Transverse colon (tissue), 4 donors: ENCODE measurements at regions not wholly inside any gene's neighbourhood (a gene's known extent, or its start where the extent isn't known, plus 50 kb on each side); places are given as distances from the start of the nearest gene placed in this dataset.
"Not testable (repeated sequence)": the region's sequence is repeated elsewhere in the genome, so short reads cannot be mapped to it uniquely, and the experiment has no call there.

Experiments
- DNase-seq: peaks from one replicate; pipeline ENCODE4 v3.0.0-alpha.2; 2019
- H3K27ac ChIP-seq, 4 donors: fragments of 200-600 bp; sonication (generic); 2 replicates each; pipeline ENCODE4 v1.5.1; 2016 to 2018; ENCODE audit warnings: inconsistent platforms in 4 of 4
- H3K27me3 ChIP-seq: fragments of 200-600 bp; sonication (generic); 2 replicates; pipeline ENCODE4 v1.5.1; 2017; ENCODE audit warnings: inconsistent platforms
- H3K36me3 ChIP-seq, 4 donors: fragments of 200-600 bp; sonication (generic); 2 replicates each; pipeline ENCODE4 v1.5.1; 2017 to 2019; ENCODE audit warnings: inconsistent platforms in 4 of 4
- H3K4me1 ChIP-seq, 4 donors: fragments of 200-600 bp; sonication (generic); 2 replicates each; pipeline ENCODE4 v1.5.1; 2017 to 2020; ENCODE audit warnings: inconsistent platforms in 4 of 4
- H3K4me3 ChIP-seq, 4 donors: fragments of 200-600 bp; sonication (generic); 1 replicate in 1 of 4; 2 replicates in 3 of 4; pipeline versions ENCODE4 v1.5.1 to v1.6.1; 2017 to 2019; ENCODE audit warnings: inconsistent platforms in 4 of 4
- H3K9me3 ChIP-seq, 2 donors: fragments of 200-600 bp; sonication (generic); 2 replicates each; pipeline ENCODE4 v1.5.1; 2017 to 2019; ENCODE audit warnings: inconsistent platforms in 2 of 2
- CTCF ChIP-seq, 5 experiments: fragments of 200-600 bp in 3 of 5; fragments of 450-650 bp in 2 of 5; sonication (generic) in 3 of 5; IDR thresholded peaks; 1 replicate in 2 of 5; 2 replicates in 3 of 5; pipeline ENCODE4 v1.5.1; 2016 to 2017; ENCODE audit warnings: antibody characterized with exemption in 5 of 5, inconsistent platforms in 3 of 5, mild to moderate bottlenecking in 2 of 5, moderate library complexity in 1 of 5
- EP300 ChIP-seq: sonication (generic); formaldehyde crosslinking; IDR thresholded peaks from one replicate; pipeline ENCODE4 v1.6.1; 2017; ENCODE audit warnings: antibody characterized with exemption, low read depth
- POLR2A ChIP-seq: fragments of 450-650 bp; IDR thresholded peaks from one replicate; pipeline ENCODE4 v1.6.1; 2016; ENCODE audit warnings: antibody characterized with exemption, mild to moderate bottlenecking, moderate library complexity
- POLR2AphosphoS5 ChIP-seq, 3 donors: sonication (generic); formaldehyde crosslinking; IDR thresholded peaks; one replicate each; pipeline ENCODE4 v1.6.1; 2016; ENCODE audit warnings: antibody characterized with exemption in 3 of 3
- WGBS, 2 donors: methylation state at CpG; one replicate each; pipeline ENCODE4 v1.1.5; 2018; ENCODE audit warnings: low coverage in 1 of 2; 5-methylcytosine and 5-hydroxymethylcytosine counted together
- in situ Hi-C, 4 donors: fragments of 200-750 bp; cut with MboI; loops; one replicate each; pipeline versions ENCODE4 v1.15.0 to v1.15.1; 2017; ENCODE audit warnings: low sequenced_read_pairs in 3 of 4, low pct_ligation_motif_present in 1 of 4, low pct_unique_long_range_greater_than_20kb in 1 of 4
- intact Hi-C: fragments of 100-400 bp; cut with DNase I; formaldehyde crosslinking; loops from one replicate; pipeline ENCODE4 v1.15.1; 2023; ENCODE audit warnings: low total_unique reads

- in situ Hi-C loops: no loop called here
- intact Hi-C loops: no loop called here
- Histone ChIP-seq H3K4me1 (no peaks in the 10 kb centered on the region), H3K9me3 (peaks cover 0 to 15% of the 10 kb centered on the region in 2 donors), H3K27ac (no peak overlapping the region), H3K4me3 (no peak overlapping the region), H3K27me3 (no peaks in the 10 kb centered on the region), H3K36me3 (no peaks in the 10 kb centered on the region)
- no peak for TF ChIP-seq POLR2A
- TF ChIP-seq CTCF (IDR thresholded peaks at IDR 0.05): no peak
- no peak for TF ChIP-seq POLR2AphosphoS5 (IDR thresholded peaks at IDR 0.05)
- no peak for TF ChIP-seq EP300
- DNase-seq: no peak
- WGBS, 2 donors: 88 to 90% methylated on average over 2 of the region's 2 CpGs
These were observed 270.9 kb downstream of the TTC32 start for GRCh38 chr2:19630921-19631320.

- Histone ChIP-seq H3K36me3 (no peaks in the 10 kb centered on the region), H3K27ac (no peak overlapping the region), H3K9me3 (peaks cover 0 to 15% of the 10 kb centered on the region in 2 donors), H3K27me3 (no peaks in the 10 kb centered on the region), H3K4me1 (no peaks in the 10 kb centered on the region), H3K4me3 (no peak overlapping the region)
- in situ Hi-C loops (no loop called here), intact Hi-C loops (no loop called here)
- DNase-seq: no peak
- no peak for TF ChIP-seq POLR2AphosphoS5 (IDR thresholded peaks at IDR 0.05)
- TF ChIP-seq POLR2A: no peak
- TF ChIP-seq CTCF (IDR thresholded peaks at IDR 0.05): no peak
- TF ChIP-seq EP300: no peak
These were observed 268.9 kb upstream of the OSR1 start for GRCh38 chr2:19627359-19627758.

GRCh38 chr2:19623488-19623887 is 265.1 kb upstream of the OSR1 start:
- Histone ChIP-seq H3K27ac (no peak overlapping the region), H3K27me3 (no peaks in the 10 kb centered on the region), H3K9me3 (peaks cover 0 to 18% of the 10 kb centered on the region in 2 donors), H3K4me1 (no peaks in the 10 kb centered on the region), H3K4me3 (no peak overlapping the region), H3K36me3 (no peaks in the 10 kb centered on the region)
- in situ Hi-C loops (no loop called here), intact Hi-C loops (no loop called here)
- TF ChIP-seq POLR2AphosphoS5 (IDR thresholded peaks at IDR 0.05) (no peak), CTCF (IDR thresholded peaks at IDR 0.05) (no peak), POLR2A (no peak), EP300 (no peak)
- 0 to 26% methylated on average over 1 of the region's 1 CpG for WGBS, 2 donors
- DNase-seq: no peak

GRCh38 chr2:19617257-19617848 is 258.9 kb upstream of the OSR1 start:
- H3K27me3 ChIP-seq: no peaks in the 10 kb centered on the region
- H3K4me3 ChIP-seq: no peak overlapping the region
- no peaks in the 10 kb centered on the region for H3K36me3 ChIP-seq
- H3K27ac ChIP-seq: no peak overlapping the region
- in situ Hi-C loops: no loop called here
- intact Hi-C loops: no loop called here
- WGBS, 2 donors: 76% methylated on average over 1 of the region's 1 CpG; no CpG with 5 or more reads in 1 of the 2 donors
- DNase-seq: no peak
- TF ChIP-seq POLR2AphosphoS5 (IDR thresholded peaks at IDR 0.05): no peak
- no peak for TF ChIP-seq CTCF (IDR thresholded peaks at IDR 0.05)
- TF ChIP-seq EP300: no peak
- no peak for TF ChIP-seq POLR2A
- peaks cover 16 to 18% of the 10 kb centered on the region in 2 donors for H3K9me3 ChIP-seq
- no peaks in the 10 kb centered on the region for H3K4me1 ChIP-seq

- H3K4me1 ChIP-seq, H3K27me3 ChIP-seq, H3K36me3 ChIP-seq, in situ Hi-C loops, intact Hi-C loops, DNase-seq, H3K27ac ChIP-seq, H3K4me3 ChIP-seq: not testable (repeated sequence)
- peaks cover 16 to 18% of the 10 kb centered on the region in 2 donors for H3K9me3 ChIP-seq
- 76 to 88% methylated on average over 5 to 6 of the region's 6 CpGs for WGBS, 2 donors
These were observed 257.0 kb upstream of the OSR1 start for GRCh38 chr2:19615402-19615801.
